GM10266 (cell line): ENCODE measurements at regions not wholly inside any gene's neighbourhood (a gene's known extent, or its start where the extent isn't known, plus 50 kb on each side); places are given as distances from the start of the nearest gene placed in this dataset.

Source experiments
- DNase-seq: peaks from one replicate; pipeline ENCODE4 v3.0.0; 2012; ENCODE audit errors: extremely low spot score
- CTCF ChIP-seq: IDR thresholded peaks from 2 replicates; pipeline ENCODE4 v1.5.1; 2012; ENCODE audit warnings: mild to moderate bottlenecking, low read depth; ENCODE audit not compliant: control insufficient read depth, insufficient read depth; ENCODE audit errors: missing control alignments

DNA sequence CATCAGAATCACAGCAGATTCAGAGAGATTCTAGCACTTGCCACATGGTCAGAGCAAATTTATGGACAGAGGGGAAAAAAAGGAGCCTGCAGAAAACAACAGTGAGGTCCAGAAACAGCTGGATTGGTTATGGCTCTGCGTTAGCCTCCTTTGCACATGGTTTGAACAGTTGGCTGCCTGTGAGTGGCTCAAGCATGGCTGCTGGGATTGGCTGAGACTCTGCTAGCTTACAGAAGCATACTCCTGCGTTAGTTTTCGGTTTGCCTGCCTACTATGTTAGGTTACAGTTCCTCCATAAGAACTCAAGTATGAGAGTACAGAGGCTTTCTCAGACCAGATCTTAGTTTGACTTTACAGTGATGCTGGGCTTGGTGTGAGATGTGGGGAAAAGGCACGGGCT, 80.7 kb upstream of the WDR11 start:
- DNase-seq, result no peak
- no peak for TF ChIP-seq CTCF

DNA sequence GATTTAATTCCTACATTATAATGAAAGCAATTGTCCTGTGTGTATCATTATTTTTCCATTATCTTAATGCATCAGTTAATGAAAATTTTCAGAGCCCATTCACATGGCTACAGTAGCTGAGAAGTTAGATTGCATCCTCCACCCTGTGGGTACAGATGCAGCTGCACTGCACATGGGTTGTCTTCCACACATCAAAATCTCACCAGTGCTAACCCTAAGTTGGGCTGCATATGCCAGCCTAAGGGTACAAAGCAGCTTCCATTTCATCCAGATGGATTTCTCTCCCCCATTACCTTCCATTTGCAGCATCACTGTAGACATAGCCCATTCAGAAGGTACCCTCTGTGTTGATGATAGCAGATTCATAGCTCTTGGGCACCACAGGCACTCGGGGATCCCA, 74.7 kb upstream of the WDR11 start:
- no peak for TF ChIP-seq CTCF
- no peak for DNase-seq

DNA sequence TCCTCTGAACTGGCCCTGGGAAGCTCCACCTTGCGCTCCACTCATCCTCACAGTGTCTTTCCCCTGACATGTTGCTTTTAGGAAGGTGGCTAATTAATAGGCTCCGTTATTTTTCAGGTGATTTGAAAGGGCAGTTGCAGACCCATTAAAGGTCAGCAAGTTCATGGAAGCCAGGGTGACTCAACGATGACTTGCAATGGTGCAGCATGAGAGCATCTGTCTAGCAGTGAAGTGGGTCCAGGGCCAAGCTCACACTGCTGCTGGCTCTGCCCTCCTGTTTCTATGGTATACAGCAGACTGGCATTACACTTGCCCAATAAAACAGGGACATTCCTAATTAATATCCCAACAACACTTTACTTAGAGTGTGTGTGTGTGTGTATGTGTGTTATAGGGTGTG, 68.8 kb upstream of the WDR11 start:
- no peak for TF ChIP-seq CTCF
- DNase-seq, result no peak

GRCh38 chr10:120783098-120783497, 68.1 kb upstream of the WDR11 start:
- no peak for TF ChIP-seq CTCF
- no peak for DNase-seq

- DNase-seq, result no peak
- TF ChIP-seq CTCF, result no peak
Measured at GRCh38 chr10:120783867-120784266, 67.3 kb upstream of the WDR11 start.

GRCh38 chr10:120788771-120789170, 62.4 kb upstream of the WDR11 start:
- TF ChIP-seq CTCF, result no peak
- no peak for DNase-seq

DNA sequence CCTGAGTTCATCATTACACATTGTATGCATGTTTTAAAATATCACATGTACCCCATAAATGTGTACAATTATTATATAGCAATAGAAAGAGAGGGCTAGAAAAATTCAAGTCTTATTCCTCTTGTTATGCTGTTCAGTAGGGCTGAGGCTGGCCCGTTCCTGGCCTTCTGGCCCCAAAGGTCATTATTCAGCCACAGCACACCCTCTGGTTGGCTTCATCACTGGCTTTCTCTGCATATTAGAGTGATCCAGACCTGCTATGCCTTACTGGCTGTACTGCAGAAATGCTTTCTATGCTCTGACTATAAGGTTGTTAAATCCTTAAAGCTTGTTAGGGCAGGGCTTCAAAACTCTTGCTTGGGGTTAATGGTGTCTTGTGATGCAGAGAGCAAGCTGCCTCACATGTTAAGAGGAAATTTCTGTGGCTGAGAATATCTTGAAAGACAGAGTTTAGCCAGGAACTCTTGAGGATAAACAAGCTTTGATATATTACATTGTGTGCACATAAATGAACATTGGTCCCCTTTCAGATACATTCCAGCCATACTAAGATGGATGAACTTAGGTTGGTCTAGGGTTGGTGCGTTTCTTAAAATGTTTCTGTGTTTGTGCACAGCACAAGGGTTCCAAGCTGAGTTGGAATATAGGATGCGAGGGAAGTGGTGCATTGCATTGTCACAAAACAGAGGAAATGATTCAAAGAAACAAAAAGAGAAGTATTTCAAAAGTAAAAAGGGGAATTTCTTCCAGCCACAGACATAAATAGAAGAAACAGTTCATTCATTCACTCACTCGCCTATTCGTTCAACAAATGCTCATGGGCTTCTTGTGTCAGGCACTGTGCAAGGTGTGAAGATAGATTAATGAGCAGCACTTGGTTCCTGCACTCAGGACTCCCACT, 61.6 kb upstream of the WDR11 start:
- DNase-seq, result no peak
- TF ChIP-seq CTCF, result no peak
